Dendritic cell treated with granulocyte-macrophage colony-stimulating factor and Interleukin-4, amounts not matched to agents 40 ng/mL and 50 ng/mL, for 4 days (primary cell): ENCODE measurements at regions not wholly inside any gene's neighbourhood (a gene's known extent, or its start where the extent isn't known, plus 50 kb on each side); places are given as distances from the start of the nearest gene placed in this dataset.

Source experiments
- H3K27ac Mint-ChIP-seq: one replicate; pipeline ENCODE4 v1.8.0; 2022; ENCODE audit warnings: mild to moderate bottlenecking, mixed read lengths
- H3K27me3 Mint-ChIP-seq: one replicate; pipeline ENCODE4 v1.8.0; 2022; ENCODE audit warnings: mild to moderate bottlenecking, mixed read lengths
- H3K36me3 Mint-ChIP-seq: one replicate; pipeline ENCODE4 v1.8.0; 2022; ENCODE audit warnings: low read depth, mixed read lengths
- H3K4me1 Mint-ChIP-seq: one replicate; pipeline ENCODE4 v1.8.0; 2022; ENCODE audit warnings: low read depth, mixed read lengths
- H3K4me3 Mint-ChIP-seq: one replicate; pipeline ENCODE4 v1.8.0; 2022; ENCODE audit warnings: mild to moderate bottlenecking, moderate library complexity, mixed read lengths
- H3K9me3 Mint-ChIP-seq: one replicate; pipeline ENCODE4 v1.8.0; 2022; ENCODE audit warnings: mixed read lengths
- intact Hi-C: fragments of 100-400 bp; cut with micrococcal nuclease; formaldehyde crosslinking; loops from one replicate; pipeline ENCODE4 v1.15.0; 2022

DNA sequence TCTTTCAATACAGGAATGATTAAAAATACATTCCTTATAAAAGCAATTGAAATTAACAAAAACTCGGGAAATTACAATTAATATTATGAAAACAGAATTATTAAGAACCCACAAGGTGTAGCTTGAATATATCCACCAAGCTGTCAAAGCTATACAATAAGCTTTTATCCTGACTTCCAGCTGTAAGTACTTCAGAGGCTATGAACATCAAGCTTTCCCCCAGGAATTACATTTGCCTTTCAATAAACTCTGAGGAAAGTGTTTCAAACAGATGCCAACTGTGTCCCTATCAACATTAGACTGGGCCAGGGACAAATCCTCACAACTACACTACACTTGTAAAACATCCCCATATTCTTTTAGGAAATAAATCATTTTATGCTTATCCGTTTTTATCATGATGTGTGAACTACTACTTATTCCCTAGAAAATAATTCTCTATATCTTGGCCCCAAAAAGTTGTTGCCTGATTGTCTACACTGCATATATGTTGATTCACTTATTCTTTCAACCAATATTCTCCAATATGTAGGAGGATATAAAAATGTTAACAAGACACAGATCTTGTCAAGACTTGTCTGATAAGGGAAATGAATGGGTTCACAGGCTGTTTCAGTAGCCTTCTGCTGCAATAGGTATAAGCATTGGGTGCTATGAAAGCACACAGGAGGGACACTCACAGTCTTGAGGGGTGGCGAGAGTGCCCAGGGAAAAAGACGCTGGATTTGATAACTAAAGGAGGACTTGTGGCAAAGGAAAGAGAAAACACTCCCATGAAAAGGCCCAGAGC is 494.1 kb downstream of the CENPC start:
- intact Hi-C loops: no loop called here
- Mint-ChIP-seq H3K4me3 (no peak overlapping the region), H3K27me3 (no peaks in the 10 kb centered on the region), H3K27ac (no peak overlapping the region), H3K9me3 (no peaks in the 10 kb centered on the region), H3K4me1 (no peaks in the 10 kb centered on the region), H3K36me3 (no peaks in the 10 kb centered on the region)

DNA sequence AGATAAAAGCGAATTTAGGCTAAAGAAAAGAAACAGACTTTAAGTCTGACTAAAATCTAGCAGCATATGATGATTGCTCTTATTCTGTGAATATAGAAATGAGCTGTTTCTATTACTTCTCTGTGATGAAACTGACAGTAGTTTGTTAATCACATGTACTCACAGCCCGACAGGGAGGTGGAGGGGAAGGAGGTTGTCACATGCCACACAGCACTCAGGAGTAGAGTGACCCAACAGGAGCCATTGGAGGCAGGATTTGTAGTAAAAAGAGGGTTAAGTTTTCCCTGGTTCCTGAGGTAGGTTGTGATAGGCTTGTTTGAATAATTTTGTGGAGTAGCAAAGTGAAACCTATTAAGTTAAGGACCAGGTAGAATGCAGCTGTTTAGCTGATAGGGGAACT is 495.9 kb downstream of the CENPC start:
- no peaks in the 10 kb centered on the region for H3K36me3 Mint-ChIP-seq
- H3K27ac Mint-ChIP-seq: no peak overlapping the region
- no peaks in the 10 kb centered on the region for H3K27me3 Mint-ChIP-seq
- no peaks in the 10 kb centered on the region for H3K9me3 Mint-ChIP-seq
- H3K4me3 Mint-ChIP-seq: no peak overlapping the region
- no peaks in the 10 kb centered on the region for H3K4me1 Mint-ChIP-seq
- intact Hi-C loops: no loop called here

DNA sequence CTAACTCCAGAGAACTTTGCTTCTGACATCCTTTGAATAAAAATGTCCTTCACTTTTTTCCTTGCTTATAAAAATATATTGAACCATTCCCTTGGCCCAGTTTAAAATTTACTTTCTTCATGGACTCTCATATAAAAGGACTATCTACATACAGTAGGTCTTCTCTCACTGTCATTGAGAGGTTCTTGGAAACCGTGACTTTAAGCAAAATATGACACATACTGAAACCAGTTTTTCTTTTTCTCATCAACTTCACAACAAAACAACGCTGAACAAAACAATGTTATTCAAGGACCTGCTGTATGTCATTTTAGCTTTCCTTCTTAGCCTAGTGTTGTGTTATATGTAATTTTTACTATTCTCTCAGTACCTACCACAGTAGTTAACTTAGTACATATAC is 496.8 kb downstream of the CENPC start:
- Mint-ChIP-seq H3K4me3 (no peak overlapping the region), H3K27me3 (no peaks in the 10 kb centered on the region), H3K4me1 (no peaks in the 10 kb centered on the region), H3K27ac (no peak overlapping the region), H3K9me3 (no peaks in the 10 kb centered on the region), H3K36me3 (no peaks in the 10 kb centered on the region)
- intact Hi-C loops: no loop called here

DNA sequence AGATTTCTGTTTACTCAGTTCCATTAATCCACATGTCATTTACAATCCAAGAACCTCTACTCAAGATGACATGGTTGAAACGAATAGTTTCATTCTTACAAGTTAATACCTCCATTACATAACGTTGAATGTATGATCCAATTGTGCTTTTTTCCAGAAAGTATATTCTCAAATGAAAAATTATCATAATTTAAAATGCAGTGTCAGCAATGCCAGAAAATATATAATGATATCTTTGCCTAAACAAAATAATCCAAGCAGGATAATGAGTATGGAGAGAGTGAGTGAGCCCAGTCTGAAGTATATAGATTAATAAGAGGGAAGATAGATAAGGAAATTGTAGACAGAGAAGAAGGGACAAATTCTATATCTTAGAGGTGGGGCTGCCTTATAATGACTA is 505.0 kb downstream of the CENPC start:
- intact Hi-C loops: no loop called here
- no peak overlapping the region for H3K4me3 Mint-ChIP-seq
- peaks cover 8% of the 10 kb centered on the region for H3K9me3 Mint-ChIP-seq
- H3K36me3 Mint-ChIP-seq: no peaks in the 10 kb centered on the region
- no peaks in the 10 kb centered on the region for H3K4me1 Mint-ChIP-seq
- no peaks in the 10 kb centered on the region for H3K27me3 Mint-ChIP-seq
- H3K27ac Mint-ChIP-seq: no peak overlapping the region

DNA sequence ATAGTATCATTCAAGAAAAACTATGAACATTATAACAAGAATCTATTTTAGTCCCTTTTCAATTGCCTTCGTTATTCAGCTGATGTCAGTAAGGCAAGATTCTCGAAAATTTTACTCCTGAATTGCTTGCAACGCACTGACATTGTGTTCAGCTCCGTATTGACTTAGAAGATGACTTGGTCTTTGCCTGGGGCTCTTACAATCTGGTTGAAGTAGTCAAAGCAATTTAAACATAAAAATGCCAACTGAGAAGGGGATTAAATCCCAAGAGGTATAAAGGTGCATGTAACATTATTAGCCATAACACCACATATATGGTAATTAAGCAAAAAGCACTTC is 507.1 kb downstream of the CENPC start:
- peaks cover 8% of the 10 kb centered on the region for H3K9me3 Mint-ChIP-seq
- H3K27ac Mint-ChIP-seq: no peak overlapping the region
- intact Hi-C loops: no loop called here
- H3K4me3 Mint-ChIP-seq: no peak overlapping the region
- no peaks in the 10 kb centered on the region for H3K27me3 Mint-ChIP-seq
- no peaks in the 10 kb centered on the region for H3K36me3 Mint-ChIP-seq
- H3K4me1 Mint-ChIP-seq: no peaks in the 10 kb centered on the region

DNA sequence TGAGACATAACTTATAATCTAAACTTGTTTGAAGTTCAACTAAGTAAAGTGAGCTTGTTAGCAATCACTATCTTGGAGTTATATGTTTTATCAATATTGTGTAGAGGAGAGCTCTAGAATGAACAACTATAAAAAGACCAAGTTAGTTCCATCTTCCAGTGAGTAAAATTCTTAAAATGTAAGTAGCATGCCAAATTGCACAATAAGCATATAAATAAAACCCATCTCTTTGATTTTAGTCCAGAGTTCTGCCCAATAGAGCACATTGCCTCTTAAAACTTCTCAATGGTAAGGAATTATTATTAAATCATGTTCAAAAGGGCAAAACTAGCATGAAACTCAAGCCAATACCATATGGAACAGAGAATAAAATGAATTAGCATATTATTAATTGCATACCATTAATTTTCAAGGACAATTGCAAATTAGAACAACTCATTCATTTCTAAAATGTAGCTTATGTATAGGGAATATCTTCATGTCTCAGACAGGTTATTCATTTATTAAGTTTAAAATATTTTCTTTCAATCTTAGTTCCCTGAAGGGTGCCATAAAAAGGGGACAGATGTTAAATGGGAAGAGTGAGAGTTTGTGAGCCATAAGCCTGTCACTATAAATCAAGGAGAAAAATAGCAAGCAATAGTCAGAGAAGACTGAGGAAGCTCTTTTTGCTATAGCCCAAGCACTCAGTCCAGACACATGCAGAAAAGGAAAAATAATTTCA is 507.6 kb downstream of the CENPC start:
- no peak overlapping the region for H3K27ac Mint-ChIP-seq
- peaks cover 8% of the 10 kb centered on the region for H3K9me3 Mint-ChIP-seq
- H3K4me3 Mint-ChIP-seq: no peak overlapping the region
- H3K36me3 Mint-ChIP-seq: no peaks in the 10 kb centered on the region
- H3K4me1 Mint-ChIP-seq: no peaks in the 10 kb centered on the region
- H3K27me3 Mint-ChIP-seq: no peaks in the 10 kb centered on the region
- intact Hi-C loops: no loop called here

DNA sequence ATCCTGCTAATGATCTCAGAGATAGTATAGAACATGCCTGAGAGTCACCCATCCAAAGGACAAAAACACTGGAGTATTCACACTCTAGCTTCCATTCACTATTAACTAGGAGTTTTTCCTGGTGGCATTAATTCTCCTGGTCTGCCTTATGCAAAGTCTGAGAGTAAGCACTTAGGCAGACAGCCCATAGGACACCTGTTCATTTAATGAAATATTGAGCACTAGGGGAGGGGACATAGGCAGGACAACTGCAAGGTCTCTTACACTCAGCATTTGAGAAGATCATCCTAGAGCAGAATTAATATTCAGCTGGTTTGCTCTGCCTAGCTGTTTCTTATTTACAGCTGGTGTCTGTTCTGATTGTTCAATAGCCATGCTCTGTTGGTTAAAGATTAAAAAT is 508.5 kb downstream of the CENPC start:
- Mint-ChIP-seq H3K4me3 (no peak overlapping the region), H3K36me3 (no peaks in the 10 kb centered on the region), H3K4me1 (no peaks in the 10 kb centered on the region), H3K27me3 (no peaks in the 10 kb centered on the region), H3K27ac (no peak overlapping the region), H3K9me3 (peaks cover 8% of the 10 kb centered on the region)
- intact Hi-C loops: no loop called here

DNA sequence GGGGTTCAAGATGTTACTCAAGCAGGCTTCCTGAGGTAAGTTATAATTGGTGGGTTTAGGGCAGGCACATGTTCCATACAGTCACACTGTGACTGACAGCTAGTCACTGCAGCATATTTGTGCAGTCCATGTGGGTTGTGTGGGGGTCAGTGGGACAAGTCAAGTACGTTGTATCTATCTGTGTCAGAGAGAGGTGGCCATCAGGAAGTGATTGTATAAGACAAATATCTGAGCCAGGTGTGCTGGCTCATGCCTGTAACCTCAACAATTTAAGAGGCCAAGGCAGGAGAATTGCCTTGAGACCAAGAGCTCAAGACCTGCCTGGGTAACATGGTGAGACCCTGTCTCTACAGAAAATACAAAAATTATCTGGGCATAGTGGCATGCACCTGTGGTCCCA is 509.3 kb downstream of the CENPC start:
- no peaks in the 10 kb centered on the region for H3K4me1 Mint-ChIP-seq
- no peak overlapping the region for H3K4me3 Mint-ChIP-seq
- peaks cover 8% of the 10 kb centered on the region for H3K9me3 Mint-ChIP-seq
- H3K36me3 Mint-ChIP-seq: no peaks in the 10 kb centered on the region
- H3K27ac Mint-ChIP-seq: no peak overlapping the region
- no peaks in the 10 kb centered on the region for H3K27me3 Mint-ChIP-seq
- intact Hi-C loops: no loop called here

DNA sequence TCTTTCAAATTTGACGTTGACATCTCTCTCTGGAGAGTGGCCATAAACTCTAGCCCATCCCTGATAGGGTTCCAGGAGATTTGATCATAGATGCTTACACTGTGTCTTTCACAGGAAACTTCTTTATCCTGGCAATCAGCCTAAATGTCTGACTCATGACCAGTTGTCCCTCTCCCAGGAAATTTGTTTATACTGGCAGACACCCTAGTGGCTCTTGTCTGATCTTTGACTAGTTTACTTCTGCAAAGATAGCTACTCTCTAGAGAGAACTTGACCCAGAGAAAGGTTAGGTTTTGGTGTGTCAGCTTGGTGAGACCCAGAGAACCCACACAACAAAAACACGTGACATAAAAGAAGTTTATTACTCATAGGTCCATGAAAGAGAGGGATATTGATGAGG is 509.8 kb downstream of the CENPC start:
- Mint-ChIP-seq H3K36me3 (no peaks in the 10 kb centered on the region), H3K27me3 (no peaks in the 10 kb centered on the region), H3K27ac (no peak overlapping the region), H3K9me3 (peaks cover 8% of the 10 kb centered on the region), H3K4me1 (no peaks in the 10 kb centered on the region), H3K4me3 (no peak overlapping the region)
- intact Hi-C loops: no loop called here

DNA sequence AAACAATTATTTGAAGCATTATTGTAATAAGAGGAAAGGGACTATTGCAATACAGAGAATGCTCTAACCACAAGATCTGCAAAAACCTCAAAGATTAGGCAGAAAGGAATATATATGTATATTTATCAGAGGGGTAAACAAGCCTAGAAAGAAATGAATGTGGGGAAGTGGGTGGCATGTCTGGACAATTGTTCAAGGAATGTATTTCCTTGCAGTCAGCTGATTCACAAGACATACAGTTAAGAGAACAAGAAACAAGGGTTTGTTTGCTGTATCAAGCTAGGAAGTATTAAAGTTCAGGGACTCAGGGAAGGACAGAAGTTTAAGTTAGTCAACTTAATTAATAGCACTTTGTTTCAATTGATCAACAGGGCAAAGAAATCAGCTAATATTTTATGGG is 514.7 kb downstream of the CENPC start:
- peaks cover 6% of the 10 kb centered on the region for H3K9me3 Mint-ChIP-seq
- no peaks in the 10 kb centered on the region for H3K36me3 Mint-ChIP-seq
- no peaks in the 10 kb centered on the region for H3K27me3 Mint-ChIP-seq
- no peaks in the 10 kb centered on the region for H3K4me1 Mint-ChIP-seq
- intact Hi-C loops: no loop called here
- H3K4me3 Mint-ChIP-seq: no peak overlapping the region
- no peak overlapping the region for H3K27ac Mint-ChIP-seq

DNA sequence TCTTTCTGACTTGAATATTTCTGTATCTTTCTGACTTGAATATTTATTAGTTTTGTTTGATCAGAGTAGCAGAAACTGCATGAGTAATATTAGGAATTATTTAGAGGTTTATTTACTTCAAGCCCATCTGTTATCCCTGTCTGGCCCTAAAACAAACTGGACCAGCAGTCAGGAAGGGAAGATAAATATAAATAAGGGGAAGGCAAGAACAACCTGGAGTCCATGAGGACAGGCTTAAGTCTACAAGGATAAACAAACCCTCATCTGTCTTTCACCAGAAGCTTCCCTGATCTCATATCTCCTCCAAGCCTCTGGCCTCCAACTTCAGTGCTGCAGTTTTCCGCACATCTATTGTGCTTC is 524.9 kb downstream of the CENPC start:
- H3K4me3 Mint-ChIP-seq: no peak overlapping the region
- H3K4me1 Mint-ChIP-seq: no peaks in the 10 kb centered on the region
- H3K9me3 Mint-ChIP-seq: peaks cover 38% of the 10 kb centered on the region
- intact Hi-C loops: no loop called here
- no peak overlapping the region for H3K27ac Mint-ChIP-seq
- H3K36me3 Mint-ChIP-seq: no peaks in the 10 kb centered on the region
- no peaks in the 10 kb centered on the region for H3K27me3 Mint-ChIP-seq

DNA sequence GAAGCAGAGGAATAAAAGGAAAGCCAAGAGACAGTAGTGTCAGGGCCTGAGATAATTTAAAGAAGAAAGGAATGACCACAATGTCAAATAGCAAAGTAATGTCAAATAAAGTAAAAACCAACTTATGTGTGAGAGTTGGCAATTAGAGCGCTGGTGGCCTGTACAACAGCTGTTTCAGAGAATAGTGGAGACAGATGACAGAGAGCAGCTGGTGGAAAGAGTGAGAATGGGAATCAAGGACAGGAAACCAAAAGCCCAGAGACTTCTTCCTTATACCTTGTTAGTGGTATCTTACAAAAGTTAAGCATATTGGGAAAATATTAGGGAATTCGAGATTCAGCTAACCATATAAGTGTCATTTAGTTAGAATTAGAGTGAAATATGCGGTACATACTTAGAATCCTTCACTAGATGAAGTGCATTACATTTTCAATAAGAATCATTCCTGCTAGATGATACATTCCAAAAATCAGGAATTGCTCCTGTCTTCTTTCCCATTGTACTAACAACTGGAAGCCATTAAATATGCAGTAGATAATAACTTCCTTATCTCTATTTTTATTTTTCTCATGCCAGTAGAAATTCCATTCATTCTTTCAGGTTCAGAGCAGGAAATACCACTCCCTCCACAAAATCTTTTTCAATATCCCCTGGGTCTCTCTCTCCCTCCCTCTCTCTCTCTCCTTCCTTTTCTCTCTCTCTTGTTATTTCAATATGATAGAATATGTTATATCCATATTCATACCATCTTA is 525.4 kb downstream of the CENPC start:
- Mint-ChIP-seq H3K4me3 (no peak overlapping the region), H3K36me3 (no peaks in the 10 kb centered on the region)

DNA sequence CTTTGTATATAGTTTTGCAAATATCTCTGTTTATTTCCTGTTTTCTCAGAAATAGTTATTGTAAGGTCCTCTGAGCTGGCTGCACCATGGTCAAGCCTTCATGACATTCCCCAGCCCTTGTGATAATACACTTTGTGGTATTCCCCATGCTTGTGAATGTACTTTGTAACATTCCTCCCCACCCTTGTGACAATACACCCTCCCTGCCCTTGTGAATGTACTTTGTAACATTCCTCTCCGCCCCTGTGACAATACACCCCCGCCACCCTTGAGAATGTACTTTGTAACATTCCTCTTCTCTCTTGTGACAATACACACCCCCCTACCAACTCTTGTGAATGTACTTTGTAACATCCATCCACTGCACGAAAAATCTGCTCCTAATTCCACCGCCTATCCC is 530.7 kb downstream of the CENPC start:
- H3K4me1 Mint-ChIP-seq: no peaks in the 10 kb centered on the region
- intact Hi-C loops: no loop called here
- H3K9me3 Mint-ChIP-seq: peaks cover 28% of the 10 kb centered on the region
- no peak overlapping the region for H3K27ac Mint-ChIP-seq
- no peak overlapping the region for H3K4me3 Mint-ChIP-seq
- no peaks in the 10 kb centered on the region for H3K36me3 Mint-ChIP-seq
- H3K27me3 Mint-ChIP-seq: no peaks in the 10 kb centered on the region

More for the DNA sequence above, 525.4 kb downstream of the CENPC start:
- Mint-ChIP-seq H3K27ac (no peak overlapping the region), H3K4me1 (no peaks in the 10 kb centered on the region), H3K27me3 (no peaks in the 10 kb centered on the region), H3K9me3 (peaks cover 33% of the 10 kb centered on the region)
- intact Hi-C loops: no loop called here

DNA sequence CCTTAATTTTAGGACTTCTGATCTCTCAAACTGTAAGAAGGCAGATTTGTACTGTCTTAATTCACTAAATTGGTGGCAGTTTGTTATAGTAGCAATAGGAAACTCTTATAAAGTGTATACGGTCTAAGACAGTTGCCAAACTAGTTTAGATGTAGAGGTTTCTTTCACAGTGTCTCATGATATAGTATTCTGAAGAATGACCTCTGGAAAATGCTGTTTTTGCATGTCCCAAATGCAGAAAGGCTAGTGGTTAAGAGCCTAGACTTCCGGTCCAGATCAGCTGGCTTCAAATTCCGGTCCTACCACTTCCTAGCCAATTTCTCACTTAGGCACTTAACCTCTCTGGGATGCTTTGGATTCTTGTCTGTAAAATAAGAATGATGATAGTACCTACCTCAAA is 538.5 kb downstream of the CENPC start:
- Mint-ChIP-seq H3K4me3 (no peak overlapping the region), H3K27ac (no peak overlapping the region), H3K9me3 (no peaks in the 10 kb centered on the region), H3K27me3 (no peaks in the 10 kb centered on the region), H3K4me1 (no peaks in the 10 kb centered on the region), H3K36me3 (no peaks in the 10 kb centered on the region)
- intact Hi-C loops: no loop called here
